Peyer's patch (tissue), 4 donors: ENCODE measurements at regions not wholly inside any gene's neighbourhood (a gene's known extent, or its start where the extent isn't known, plus 50 kb on each side); places are given as distances from the start of the nearest gene placed in this dataset.

Experiments used
- POLR2A ChIP-seq, 2 donors: fragments of 450-650 bp; IDR thresholded peaks; one replicate each; pipeline ENCODE4 v1.5.1; 2017; ENCODE audit warnings: antibody characterized with exemption in 2 of 2, mild to moderate bottlenecking in 2 of 2, moderate library complexity in 2 of 2
- TF ChIP-seq, protein P1 (sequence below), 6 experiments: fragments of 450-650 bp in 4 of 6; fragments of 200-600 bp in 2 of 6; sonication (generic) in 1 of 6; IDR thresholded peaks; one replicate each; pipeline ENCODE4 v1.5.1; 2017 to 2019; ENCODE audit warnings: antibody characterized with exemption in 6 of 6, mild to moderate bottlenecking in 3 of 6, moderate library complexity in 1 of 6

DNA sequence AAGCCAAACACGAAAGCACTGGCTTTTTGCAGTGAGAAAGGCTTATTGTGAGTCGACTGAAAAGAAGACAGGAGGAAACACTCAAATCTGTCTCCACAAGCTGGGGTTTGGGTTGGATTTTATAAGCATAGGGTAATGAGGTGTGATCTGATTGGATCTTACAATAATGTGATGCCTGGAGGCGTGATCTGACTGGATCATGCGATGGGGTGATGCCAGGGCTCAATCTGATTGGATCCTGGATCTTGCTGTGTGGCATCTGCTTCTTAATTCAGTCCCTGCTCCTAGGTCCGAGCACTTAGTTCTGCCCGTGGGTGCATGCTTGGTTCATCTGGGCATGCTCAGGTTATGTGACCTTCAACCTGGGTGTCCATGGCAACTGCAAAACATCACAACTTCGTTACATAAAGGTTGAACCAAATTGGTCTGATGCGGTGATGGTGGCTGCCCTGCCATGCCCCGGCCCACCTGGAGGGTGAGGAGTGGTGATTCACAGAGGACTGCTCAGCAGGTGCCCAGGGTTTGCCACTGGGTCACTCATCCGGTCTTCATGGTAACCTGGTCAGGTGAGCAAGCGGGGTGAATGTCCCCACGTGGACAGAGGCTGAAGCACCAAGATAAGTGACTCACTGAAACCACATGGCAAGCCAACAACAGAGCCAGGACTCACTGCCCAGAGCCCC, 111.0 kb downstream of the KCNF1 start:
- TF ChIP-seq, protein P1, sequence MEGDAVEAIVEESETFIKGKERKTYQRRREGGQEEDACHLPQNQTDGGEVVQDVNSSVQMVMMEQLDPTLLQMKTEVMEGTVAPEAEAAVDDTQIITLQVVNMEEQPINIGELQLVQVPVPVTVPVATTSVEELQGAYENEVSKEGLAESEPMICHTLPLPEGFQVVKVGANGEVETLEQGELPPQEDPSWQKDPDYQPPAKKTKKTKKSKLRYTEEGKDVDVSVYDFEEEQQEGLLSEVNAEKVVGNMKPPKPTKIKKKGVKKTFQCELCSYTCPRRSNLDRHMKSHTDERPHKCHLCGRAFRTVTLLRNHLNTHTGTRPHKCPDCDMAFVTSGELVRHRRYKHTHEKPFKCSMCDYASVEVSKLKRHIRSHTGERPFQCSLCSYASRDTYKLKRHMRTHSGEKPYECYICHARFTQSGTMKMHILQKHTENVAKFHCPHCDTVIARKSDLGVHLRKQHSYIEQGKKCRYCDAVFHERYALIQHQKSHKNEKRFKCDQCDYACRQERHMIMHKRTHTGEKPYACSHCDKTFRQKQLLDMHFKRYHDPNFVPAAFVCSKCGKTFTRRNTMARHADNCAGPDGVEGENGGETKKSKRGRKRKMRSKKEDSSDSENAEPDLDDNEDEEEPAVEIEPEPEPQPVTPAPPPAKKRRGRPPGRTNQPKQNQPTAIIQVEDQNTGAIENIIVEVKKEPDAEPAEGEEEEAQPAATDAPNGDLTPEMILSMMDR (IDR thresholded peaks at IDR 0.05): no peak
- no peak for TF ChIP-seq POLR2A (IDR thresholded peaks at IDR 0.05)
